ENCODE measurements at regions not wholly inside any gene's neighbourhood (a gene's known extent, or its start where the extent isn't known, plus 50 kb on each side); places are given as distances from the start of the nearest gene placed in this dataset.

GRCh38 chr14:96623676-96624484, 121.7 kb downstream of the PAPOLA start:
- Histone ChIP-seq H3K9me3 (ENCODE audit: control insufficient read depth, insufficient read depth, low read depth, low read length) (no peaks in the 10 kb centered on the region), H3K4me3 (ENCODE audit: low read depth, low read length) (no peak overlapping the region), H3K36me3 (ENCODE audit: control insufficient read depth in 2 of 2, insufficient read depth in 1 of 2, low read length in 2 of 2) (no peaks in the 10 kb centered on the region), H3K27ac (ENCODE audit: extremely low read depth, low read depth, low read length) (no peak overlapping the region), H3K4me1 (ENCODE audit: control insufficient read depth, insufficient read depth, low read length) (no peaks in the 10 kb centered on the region)
- TF ChIP-seq ZNF19 (tag by site-specific recombination; IDR thresholded peaks at IDR 0.05; ENCODE audit: low read depth) (no peak), ZSCAN5A (tag by site-specific recombination; IDR thresholded peaks at IDR 0.05) (no peak), TRIM28 (IDR thresholded peaks at IDR 0.05; ENCODE audit: borderline replicate concordance, low read length) (no peak), ZNF366 (tag by site-specific recombination; conservative IDR thresholded peaks at IDR 0.05) (no peak), ZNF302 (tag by site-specific recombination; IDR thresholded peaks at IDR 0.05; ENCODE audit: low read depth) (no peak), KLF10 (tag by site-specific recombination; IDR thresholded peaks at IDR 0.05) (no peak)
- ChIA-PET CTCF (no interaction called here), POLR2A (no interaction called here)

GRCh38 chr14:96624661-96625425, 122.7 kb downstream of the PAPOLA start:
- POLR2A ChIA-PET = no interaction called here
- TF ChIP-seq ZNF391 (tag by site-specific recombination; IDR thresholded peaks at IDR 0.05; ENCODE audit: borderline replicate concordance, low read depth) (no peak), ZNF18 (tag by site-specific recombination; IDR thresholded peaks at IDR 0.05) (no peak), ZNF610 (tag by site-specific recombination; IDR thresholded peaks at IDR 0.05; ENCODE audit: borderline replicate concordance) (no peak)
- Histone ChIP-seq H3K36me3 (ENCODE audit: control insufficient read depth in 2 of 2, insufficient read depth in 1 of 2, low read length in 2 of 2) (no peaks in the 10 kb centered on the region), H3K9me3 (ENCODE audit: control insufficient read depth, insufficient read depth, low read depth, low read length) (no peaks in the 10 kb centered on the region), H3K27ac (ENCODE audit: extremely low read depth, low read depth, low read length) (no peak overlapping the region), H3K4me1 (ENCODE audit: control insufficient read depth, insufficient read depth, low read length) (no peaks in the 10 kb centered on the region), H3K4me3 (ENCODE audit: low read depth, low read length) (no peak overlapping the region)
- CTCF ChIA-PET = no interaction called here

- Histone ChIP-seq H3K36me3 (ENCODE audit: control insufficient read depth in 2 of 2, insufficient read depth in 1 of 2, low read length in 2 of 2) (no peaks in the 10 kb centered on the region), H3K4me3 (ENCODE audit: low read depth, low read length) (no peak overlapping the region), H3K4me1 (ENCODE audit: control insufficient read depth, insufficient read depth, low read length) (no peaks in the 10 kb centered on the region), H3K27ac (ENCODE audit: extremely low read depth, low read depth, low read length) (no peak overlapping the region), H3K9me3 (ENCODE audit: control insufficient read depth, insufficient read depth, low read depth, low read length) (no peaks in the 10 kb centered on the region)
- ChIA-PET CTCF (no interaction called here), POLR2A (no interaction called here)
- no peak for TF ChIP-seq BCL11B (tag by site-specific recombination; IDR thresholded peaks at IDR 0.05; ENCODE audit: low read depth)
- no peak for TF ChIP-seq ZBTB8A (tag by site-specific recombination; IDR thresholded peaks at IDR 0.05)
- TF ChIP-seq ZNF140 (tag by site-specific recombination; IDR thresholded peaks at IDR 0.05) = no peak
- no peak for TF ChIP-seq ZSCAN18 (tag by site-specific recombination; IDR thresholded peaks at IDR 0.05)
- TF ChIP-seq GFI1B (tag by site-specific recombination; IDR thresholded peaks at IDR 0.05) = no peak
- TF ChIP-seq ZBTB11 (tag by site-specific recombination; conservative IDR thresholded peaks at IDR 0.05; ENCODE audit: low read depth) = no peak
- TF ChIP-seq ZFP41 (tag by site-specific recombination; IDR thresholded peaks at IDR 0.05; ENCODE audit: borderline replicate concordance) = no peak
- TF ChIP-seq ZNF785 (tag by site-specific recombination; IDR thresholded peaks at IDR 0.05) = no peak
- TF ChIP-seq ZNF211 (tag by site-specific recombination; IDR thresholded peaks at IDR 0.05; ENCODE audit: low read depth) = no peak
- TF ChIP-seq ZNF621 (tag by site-specific recombination; IDR thresholded peaks at IDR 0.05) = no peak
- no peak for TF ChIP-seq ZNF16 (tag by site-specific recombination; IDR thresholded peaks at IDR 0.05; ENCODE audit: low read depth)
- no peak for TF ChIP-seq ZFP69B (tag by site-specific recombination; IDR thresholded peaks at IDR 0.05)
- TF ChIP-seq ZNF324 (tag by site-specific recombination; IDR thresholded peaks at IDR 0.05) = no peak
- TF ChIP-seq ZBTB7A (tag by site-specific recombination; IDR thresholded peaks at IDR 0.05; ENCODE audit: low read depth) = no peak
Observed at GRCh38 chr14:96625426-96625985, 123.3 kb downstream of the PAPOLA start.
